Esophagus muscularis mucosa (tissue), 3 donors: ENCODE measurements at regions not wholly inside any gene's neighbourhood (a gene's known extent, or its start where the extent isn't known, plus 50 kb on each side); places are given as distances from the start of the nearest gene placed in this dataset.
"Not testable (repeated sequence)": the region's sequence is repeated elsewhere in the genome, so short reads cannot be mapped to it uniquely, and the experiment has no call there.

Experiments used
- POLR2AphosphoS5 ChIP-seq, 2 donors: sonication (generic); formaldehyde crosslinking; IDR thresholded peaks; one replicate each; pipeline ENCODE4 v1.6.1; 2017; ENCODE audit warnings: antibody characterized with exemption in 2 of 2
- TF ChIP-seq, protein P1 (sequence below), 3 experiments: fragments of 200-600 bp in 2 of 3; fragments of 450-650 bp in 1 of 3; sonication (generic) in 2 of 3; IDR thresholded peaks; one replicate each; pipeline ENCODE4 v1.5.1; 2017 to 2019; ENCODE audit warnings: antibody characterized with exemption in 3 of 3, mild to moderate bottlenecking in 2 of 3, moderate library complexity in 1 of 3

GRCh38 chr7:19272329-19272728 lies 127.1 kb upstream of the FERD3L start:
- TF ChIP-seq, protein P1, sequence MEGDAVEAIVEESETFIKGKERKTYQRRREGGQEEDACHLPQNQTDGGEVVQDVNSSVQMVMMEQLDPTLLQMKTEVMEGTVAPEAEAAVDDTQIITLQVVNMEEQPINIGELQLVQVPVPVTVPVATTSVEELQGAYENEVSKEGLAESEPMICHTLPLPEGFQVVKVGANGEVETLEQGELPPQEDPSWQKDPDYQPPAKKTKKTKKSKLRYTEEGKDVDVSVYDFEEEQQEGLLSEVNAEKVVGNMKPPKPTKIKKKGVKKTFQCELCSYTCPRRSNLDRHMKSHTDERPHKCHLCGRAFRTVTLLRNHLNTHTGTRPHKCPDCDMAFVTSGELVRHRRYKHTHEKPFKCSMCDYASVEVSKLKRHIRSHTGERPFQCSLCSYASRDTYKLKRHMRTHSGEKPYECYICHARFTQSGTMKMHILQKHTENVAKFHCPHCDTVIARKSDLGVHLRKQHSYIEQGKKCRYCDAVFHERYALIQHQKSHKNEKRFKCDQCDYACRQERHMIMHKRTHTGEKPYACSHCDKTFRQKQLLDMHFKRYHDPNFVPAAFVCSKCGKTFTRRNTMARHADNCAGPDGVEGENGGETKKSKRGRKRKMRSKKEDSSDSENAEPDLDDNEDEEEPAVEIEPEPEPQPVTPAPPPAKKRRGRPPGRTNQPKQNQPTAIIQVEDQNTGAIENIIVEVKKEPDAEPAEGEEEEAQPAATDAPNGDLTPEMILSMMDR (IDR thresholded peaks at IDR 0.05): not testable (repeated sequence)
- TF ChIP-seq POLR2AphosphoS5 (IDR thresholded peaks at IDR 0.05): not testable (repeated sequence)
